ENCODE measurements at regions not wholly inside any gene's neighbourhood (a gene's known extent, or its start where the extent isn't known, plus 50 kb on each side); places are given as distances from the start of the nearest gene placed in this dataset.

DNA sequence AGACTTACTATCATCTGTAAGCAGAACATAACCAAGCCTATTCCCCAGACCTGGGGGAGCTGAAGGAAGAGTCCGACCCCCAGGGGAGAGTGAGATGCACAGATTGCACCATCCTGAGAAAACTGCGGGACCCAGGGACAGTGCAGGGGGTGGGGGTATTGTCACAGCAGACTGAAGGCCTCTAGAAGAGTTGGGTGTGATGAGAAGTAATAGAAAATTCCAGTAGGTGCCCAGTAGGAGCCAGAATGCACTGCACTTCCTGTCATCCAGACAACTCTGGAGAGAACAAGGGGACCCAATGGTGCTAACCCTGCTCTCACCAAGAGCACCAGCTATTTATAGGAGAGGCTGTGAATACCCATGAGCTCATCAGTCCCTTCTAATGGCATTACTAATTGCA, 190.1 kb downstream of the BCL11B start:
- TF ChIP-seq, protein P1, sequence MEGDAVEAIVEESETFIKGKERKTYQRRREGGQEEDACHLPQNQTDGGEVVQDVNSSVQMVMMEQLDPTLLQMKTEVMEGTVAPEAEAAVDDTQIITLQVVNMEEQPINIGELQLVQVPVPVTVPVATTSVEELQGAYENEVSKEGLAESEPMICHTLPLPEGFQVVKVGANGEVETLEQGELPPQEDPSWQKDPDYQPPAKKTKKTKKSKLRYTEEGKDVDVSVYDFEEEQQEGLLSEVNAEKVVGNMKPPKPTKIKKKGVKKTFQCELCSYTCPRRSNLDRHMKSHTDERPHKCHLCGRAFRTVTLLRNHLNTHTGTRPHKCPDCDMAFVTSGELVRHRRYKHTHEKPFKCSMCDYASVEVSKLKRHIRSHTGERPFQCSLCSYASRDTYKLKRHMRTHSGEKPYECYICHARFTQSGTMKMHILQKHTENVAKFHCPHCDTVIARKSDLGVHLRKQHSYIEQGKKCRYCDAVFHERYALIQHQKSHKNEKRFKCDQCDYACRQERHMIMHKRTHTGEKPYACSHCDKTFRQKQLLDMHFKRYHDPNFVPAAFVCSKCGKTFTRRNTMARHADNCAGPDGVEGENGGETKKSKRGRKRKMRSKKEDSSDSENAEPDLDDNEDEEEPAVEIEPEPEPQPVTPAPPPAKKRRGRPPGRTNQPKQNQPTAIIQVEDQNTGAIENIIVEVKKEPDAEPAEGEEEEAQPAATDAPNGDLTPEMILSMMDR (IDR thresholded peaks at IDR 0.05) = no peak
- TF ChIP-seq POLR2A (IDR thresholded peaks at IDR 0.05) (no peak), POLR2AphosphoS5 (IDR thresholded peaks at IDR 0.05) (no peak)

Data from prostate gland (tissue), 2 donors.